GM18951 (cell line): ENCODE measurements at regions not wholly inside any gene's neighbourhood (a gene's known extent, or its start where the extent isn't known, plus 50 kb on each side); places are given as distances from the start of the nearest gene placed in this dataset.

Source experiments
- POLR2A ChIP-seq: IDR thresholded peaks from 4 replicates; pipeline ENCODE4 v1.6.1; 2011; ENCODE audit warnings: mild to moderate bottlenecking; ENCODE audit not compliant: insufficient read length, insufficient read depth; ENCODE audit errors: extremely low read depth
- in situ Hi-C: fragments of 300-500 bp; cut with MboI; formaldehyde crosslinking; loops from one replicate; pipeline ENCODE4 v1.12.0; 2022; ENCODE audit warnings: low sequenced_read_pairs, mixed read lengths, inconsistent platforms; ENCODE audit not compliant: unreplicated experiment

GRCh38 chr11:70687716-70688115 lies 289.4 kb downstream of the CTTN start:
- no peak for TF ChIP-seq POLR2A
- in situ Hi-C loops: no loop called here

- TF ChIP-seq POLR2A: no peak
- in situ Hi-C loops: no loop called here
Measured at GRCh38 chr11:70688142-70688541, 289.8 kb downstream of the CTTN start.

- no peak for TF ChIP-seq POLR2A
- in situ Hi-C loops: no loop called here
Measured at GRCh38 chr11:70689764-70690163, 291.4 kb downstream of the CTTN start.

GRCh38 chr11:70692131-70692530 lies 293.8 kb downstream of the CTTN start:
- in situ Hi-C loops: no loop called here
- TF ChIP-seq POLR2A: no peak

GRCh38 chr11:70694371-70694770 lies 296.0 kb downstream of the CTTN start:
- TF ChIP-seq POLR2A: no peak
- in situ Hi-C loops: no loop called here

- TF ChIP-seq POLR2A: no peak
- in situ Hi-C loops: no loop called here
Measured at GRCh38 chr11:70695086-70695960, 297.0 kb downstream of the CTTN start.

- in situ Hi-C loops: no loop called here
- no peak for TF ChIP-seq POLR2A
Measured at GRCh38 chr11:70696076-70696475, 297.7 kb downstream of the CTTN start.

GRCh38 chr11:70696564-70696963 lies 298.2 kb downstream of the CTTN start:
- in situ Hi-C loops: no loop called here
- TF ChIP-seq POLR2A: no peak

- in situ Hi-C loops: no loop called here
- TF ChIP-seq POLR2A: no peak
Measured at GRCh38 chr11:70697701-70698100, 299.4 kb downstream of the CTTN start.

GRCh38 chr11:70698871-70699270 lies 300.5 kb downstream of the CTTN start:
- in situ Hi-C loops: no loop called here
- no peak for TF ChIP-seq POLR2A

GRCh38 chr11:70699294-70700221 lies 301.2 kb downstream of the CTTN start:
- TF ChIP-seq POLR2A: no peak
- in situ Hi-C loops: no loop called here

GRCh38 chr11:70700453-70700852 lies 302.1 kb downstream of the CTTN start:
- in situ Hi-C loops: no loop called here
- no peak for TF ChIP-seq POLR2A

GRCh38 chr11:70700871-70701270 lies 302.5 kb downstream of the CTTN start:
- in situ Hi-C loops: no loop called here
- TF ChIP-seq POLR2A: no peak
